ENCODE measurements at regions not wholly inside any gene's neighbourhood (a gene's known extent, or its start where the extent isn't known, plus 50 kb on each side); places are given as distances from the start of the nearest gene placed in this dataset.
"Not testable (repeated sequence)": the region's sequence is repeated elsewhere in the genome, so short reads cannot be mapped to it uniquely, and the experiment has no call there.

DNA sequence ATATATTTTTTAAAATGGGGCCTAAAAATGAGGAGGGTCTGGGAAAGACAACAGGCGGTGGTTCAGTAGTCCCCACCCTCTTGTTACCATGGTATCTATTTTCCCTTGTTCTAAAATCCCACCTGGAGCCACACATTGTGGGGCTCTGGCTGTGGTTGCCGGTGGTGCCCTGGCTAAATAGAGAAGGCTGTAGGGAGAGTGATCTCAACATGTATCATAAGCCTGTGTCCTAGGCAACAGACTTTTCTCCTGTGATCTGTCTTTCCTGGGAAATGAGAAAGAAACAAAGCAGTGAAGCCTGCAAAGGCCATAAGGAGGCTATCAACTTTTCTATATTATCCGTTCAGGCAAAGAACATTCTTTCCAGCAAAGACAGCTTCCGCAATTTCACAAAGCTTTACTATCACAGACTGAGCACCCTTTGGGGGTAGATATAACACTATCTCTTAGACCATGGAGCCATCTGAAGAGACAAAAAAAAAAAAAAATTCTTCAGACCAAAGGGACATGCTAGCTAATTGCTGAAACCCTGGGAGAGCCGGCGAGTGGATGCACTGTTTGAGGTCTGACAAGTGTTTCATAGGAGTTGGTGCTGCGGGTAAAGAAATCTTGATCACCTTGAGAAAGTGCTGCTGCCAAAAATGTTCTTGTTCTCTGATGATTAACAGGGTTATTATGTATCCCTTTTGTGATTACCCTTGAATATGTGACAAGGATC, 879.2 kb upstream of the DDX18 start:
- DNase-seq = no peak

DNA sequence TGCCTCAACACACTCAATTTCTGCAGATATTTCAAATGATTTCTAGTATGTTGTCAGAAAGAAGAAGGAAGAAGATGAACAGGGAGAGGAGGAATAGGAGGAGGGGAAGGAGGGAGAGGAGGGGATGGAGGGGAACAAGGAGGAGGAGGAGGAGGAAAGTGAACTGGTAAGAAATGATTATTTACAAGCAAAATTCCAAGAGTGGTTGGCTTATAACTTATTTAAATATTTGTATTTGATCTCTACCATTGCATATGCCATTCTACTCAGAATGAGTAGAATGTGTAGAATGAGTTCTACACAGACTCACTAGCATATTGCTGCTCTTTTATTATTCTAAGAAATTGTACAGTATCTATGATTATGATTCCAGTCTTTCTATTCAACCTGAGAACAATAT, 866.2 kb upstream of the DDX18 start:
- no peak for DNase-seq

DNA sequence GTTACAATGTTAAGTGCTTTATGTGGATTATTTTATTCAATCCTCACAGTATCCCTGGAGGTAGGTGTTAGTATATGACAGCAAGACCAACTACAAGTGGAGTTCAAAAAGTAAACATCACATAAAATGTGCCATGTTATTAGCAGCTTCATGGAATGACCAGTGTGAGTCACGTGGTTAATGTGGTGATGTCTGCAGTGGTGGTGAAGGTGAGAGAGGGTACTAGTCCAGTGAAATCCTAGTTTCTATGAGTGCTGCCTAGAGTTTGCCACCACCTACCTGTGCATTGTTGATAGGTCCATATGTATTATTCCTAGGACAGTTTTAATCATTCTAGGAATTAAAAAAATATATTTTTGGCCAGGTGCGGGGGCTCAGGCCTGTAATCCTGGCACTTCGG, 865.2 kb upstream of the DDX18 start:
- no peak for DNase-seq

DNA sequence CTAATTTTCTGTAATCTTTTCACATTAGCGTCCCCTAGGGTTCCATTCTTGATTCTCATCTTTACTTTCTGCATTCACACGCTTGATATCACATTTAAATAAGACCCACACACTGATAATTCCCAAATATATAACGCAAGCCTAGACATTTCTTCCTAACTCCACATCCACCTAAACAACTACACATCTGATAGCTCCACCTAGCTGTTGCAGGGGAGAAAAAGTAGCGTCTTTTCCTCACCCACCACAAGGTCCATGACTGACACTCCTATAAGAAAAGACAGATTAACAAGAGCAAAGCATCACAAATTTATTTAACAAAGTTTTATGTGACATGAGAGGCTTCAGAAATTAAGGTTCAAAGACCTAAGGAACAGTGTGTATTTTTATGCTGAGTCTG, 862.2 kb upstream of the DDX18 start:
- peak; percentile 1 for DNase-seq

DNA sequence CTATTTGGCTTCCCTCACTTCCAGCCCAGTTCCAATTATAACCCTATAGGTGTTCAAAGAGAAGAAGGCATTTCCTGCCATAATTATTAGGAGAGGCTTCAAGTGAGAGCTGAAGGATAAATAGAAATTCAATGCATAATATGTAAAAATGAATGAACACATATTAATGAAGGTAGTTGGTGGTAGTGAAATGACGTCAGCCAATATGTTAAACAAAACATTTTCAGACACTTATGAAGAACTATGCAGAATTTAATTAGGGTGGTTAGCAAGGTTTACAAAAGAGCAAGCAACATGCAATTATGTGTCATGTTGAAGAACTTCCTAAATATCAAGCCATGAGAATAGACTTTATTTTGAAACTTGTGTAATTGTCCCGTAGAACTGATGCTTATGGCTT, 858.8 kb upstream of the DDX18 start:
- no peak for DNase-seq

DNA sequence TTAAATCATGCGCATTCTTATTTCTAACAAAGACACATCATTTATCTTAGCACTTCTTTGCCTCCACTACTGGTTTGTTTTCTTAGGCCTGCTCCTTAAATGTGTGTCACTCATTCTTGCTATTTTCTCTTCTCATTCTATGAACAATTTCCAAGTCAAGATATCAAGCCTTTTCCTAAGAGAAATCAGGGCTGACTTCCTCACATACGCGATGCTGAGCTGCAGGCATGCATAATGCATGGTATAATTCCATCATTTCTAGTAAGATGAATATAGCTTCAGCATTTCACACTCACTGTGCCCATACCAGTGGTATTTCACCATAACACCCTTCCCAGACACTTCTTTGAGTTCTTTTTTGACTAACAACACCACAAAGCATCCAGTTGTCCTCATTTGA, 838.9 kb upstream of the DDX18 start:
- DNase-seq = no peak

DNA sequence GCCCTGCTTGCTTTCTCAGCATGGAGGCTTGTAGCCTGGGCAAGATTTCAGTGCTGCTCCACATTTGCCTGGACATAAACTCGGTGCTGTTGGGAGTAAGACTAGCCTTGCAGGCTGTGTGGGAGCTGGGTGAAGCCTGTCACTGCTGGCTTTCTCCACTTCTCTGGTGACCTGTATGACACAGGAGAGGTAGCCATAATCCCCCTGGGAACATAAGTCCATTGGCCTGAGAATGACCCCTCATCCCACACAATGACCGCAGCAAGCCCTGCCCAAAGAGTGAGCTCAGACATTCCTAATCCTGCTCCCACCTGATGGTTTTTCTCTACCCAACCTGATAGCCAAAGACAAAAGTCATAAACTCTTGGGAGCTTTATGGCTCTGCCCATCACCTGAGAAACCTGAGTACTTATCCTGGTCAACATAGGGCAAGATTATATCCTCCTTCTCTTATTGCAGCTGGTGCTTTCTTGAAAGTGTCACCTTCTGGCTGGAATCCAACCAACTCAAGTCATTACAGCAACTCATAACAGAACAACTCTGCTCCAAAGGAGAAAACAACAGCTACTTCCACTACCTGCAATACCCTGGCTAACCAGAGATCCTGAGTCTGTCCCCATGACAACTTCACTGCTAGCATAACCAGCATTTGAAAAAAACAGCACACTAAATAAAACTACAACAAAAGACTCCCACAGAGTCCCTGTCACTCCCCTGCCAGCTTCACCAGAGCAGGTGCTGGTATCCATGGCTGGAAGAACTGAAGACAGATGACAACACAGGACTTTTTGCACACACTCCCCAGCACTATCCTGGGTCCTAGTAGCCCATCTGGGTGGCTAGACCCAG, 834.4 kb upstream of the DDX18 start:
- no peak for DNase-seq

DNA sequence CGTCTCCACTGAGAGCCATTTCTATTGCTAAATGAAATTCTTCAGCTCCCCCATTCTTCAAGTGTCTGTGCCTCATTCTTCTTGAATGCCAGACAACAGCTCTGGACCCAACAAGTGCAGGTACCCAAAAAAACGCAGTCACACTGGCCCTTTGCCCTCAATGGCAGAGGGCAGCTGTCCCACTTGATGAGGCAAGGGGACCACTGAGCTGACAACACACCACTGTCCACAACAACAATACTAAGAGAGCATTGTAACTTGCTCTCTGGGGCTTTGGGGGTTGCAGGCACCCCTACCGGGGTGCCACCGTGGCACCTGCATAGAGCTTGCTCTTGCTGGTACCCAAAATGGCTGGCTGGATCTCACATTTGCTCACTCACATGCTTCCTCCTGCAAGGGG, 827.0 kb upstream of the DDX18 start:
- DNase-seq = no peak

DNA sequence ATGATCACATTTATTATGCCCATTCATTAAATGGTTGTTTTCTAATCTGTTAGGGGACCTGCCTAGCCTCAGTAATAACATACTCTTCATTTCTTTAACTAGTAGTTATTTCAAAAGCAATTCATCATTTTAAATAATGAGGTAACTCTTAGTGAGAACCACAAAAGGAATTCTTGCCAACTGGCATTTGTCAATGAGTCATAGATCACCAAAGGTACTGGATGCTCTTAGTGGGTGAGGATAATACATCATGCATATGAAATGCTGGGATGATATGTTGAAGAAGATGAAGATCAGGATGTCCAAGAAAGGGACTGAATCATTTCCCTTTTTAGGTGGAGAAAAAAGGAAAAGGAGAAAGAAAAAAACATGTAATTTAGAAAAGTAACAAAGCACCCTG, 826.2 kb upstream of the DDX18 start:
- no peak for DNase-seq

DNA sequence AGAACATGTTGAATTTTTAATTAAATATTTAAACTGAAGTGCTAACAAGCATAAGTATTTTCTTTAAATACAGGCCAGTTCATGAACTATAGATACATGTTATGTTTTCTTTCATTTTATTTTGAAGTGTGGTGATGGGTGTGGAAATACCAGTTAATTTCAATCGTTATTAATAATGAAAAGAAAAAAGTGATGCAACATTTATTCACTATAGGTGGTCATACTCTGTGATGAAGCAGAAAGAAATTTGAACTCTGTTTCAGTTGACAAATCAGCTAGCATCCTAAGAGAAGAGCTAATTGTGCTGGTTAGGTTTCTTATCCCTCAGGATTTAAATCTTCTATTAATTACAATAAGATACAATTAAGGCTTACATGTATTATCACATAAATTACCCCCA, 795.1 kb upstream of the DDX18 start:
- no peak for DNase-seq

DNA sequence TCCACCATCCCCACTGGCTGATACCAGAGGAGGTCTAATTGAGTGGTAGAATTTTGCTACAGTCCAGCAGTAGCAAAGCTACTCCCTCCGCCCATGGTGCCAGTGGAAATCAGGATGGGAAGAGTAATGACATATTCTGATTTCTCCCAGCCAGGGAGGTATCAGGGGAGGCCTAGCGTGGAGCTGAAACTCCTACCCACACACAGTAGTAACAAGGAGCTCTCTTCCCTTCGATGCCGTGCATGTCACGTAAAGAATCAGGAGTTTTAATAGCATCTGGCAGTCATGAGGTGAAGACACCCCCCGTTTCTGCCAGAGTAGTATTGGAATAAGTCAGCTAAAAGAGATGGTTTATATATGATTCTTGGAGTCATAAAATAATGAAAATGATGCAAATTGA, 786.8 kb upstream of the DDX18 start:
- no peak for DNase-seq

DNA sequence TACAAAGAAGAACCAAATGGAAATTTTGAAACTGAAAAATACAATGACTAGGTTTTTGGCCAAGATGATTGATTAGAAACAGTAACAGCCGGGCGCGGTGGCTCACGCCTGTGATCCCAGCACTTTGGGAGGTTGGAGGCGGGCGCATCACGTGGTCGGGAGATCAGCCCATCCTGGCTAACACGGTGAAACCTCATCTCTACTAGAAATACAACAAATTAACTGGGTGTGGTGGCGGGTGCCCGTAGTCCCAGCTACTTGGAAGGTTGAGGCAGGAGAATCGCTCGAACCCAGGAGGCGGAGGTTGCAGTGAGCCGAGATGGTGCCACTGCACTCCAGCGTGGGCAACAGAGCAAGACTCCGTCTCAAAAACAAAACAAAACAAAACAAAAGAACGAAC, 785.8 kb upstream of the DDX18 start:
- DNase-seq = not testable (repeated sequence)

DNA sequence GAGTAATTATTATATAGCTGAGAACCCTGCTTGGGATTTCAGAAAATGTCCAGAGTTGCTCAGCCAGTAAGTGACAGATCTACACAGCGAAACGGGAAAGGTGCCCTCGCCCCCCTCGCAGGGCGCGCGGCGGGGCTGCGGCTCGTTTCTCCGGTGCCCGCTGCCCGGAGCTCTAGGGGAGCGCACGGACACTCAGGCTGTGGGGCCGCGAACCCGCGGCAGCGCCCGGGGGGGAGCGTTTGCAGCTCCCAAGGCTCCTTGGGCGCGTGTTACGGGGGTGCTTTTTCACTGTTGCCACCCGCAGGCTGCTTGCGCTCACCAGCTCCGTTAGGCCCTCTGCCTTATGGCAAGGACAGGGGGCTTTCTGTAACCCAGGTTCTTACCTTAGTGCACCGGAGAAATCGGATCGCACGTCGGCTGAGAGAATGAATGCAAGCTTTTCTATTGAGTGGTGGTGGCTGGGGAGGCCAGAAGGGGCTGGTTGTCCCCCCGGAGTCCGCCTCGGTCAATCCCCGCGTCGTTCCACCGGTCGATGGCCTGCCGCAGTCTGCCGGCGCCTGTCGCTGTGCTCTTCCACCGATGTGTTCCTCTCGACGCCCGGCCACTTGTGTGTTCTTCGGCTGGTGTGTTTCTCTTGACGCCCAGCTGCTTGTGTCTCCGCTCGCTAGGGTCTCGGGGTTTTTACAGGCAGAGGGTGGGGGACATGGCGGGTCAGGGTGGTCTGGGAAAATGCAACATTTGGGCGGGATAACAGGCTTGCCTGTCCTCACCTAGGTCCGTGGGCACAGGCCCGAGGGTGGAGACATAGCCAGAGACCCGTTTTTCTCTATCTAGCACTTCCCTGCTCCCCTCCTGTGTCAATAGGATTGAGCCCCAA, 758.8 kb upstream of the DDX18 start:
- DNase-seq = no peak

DNA sequence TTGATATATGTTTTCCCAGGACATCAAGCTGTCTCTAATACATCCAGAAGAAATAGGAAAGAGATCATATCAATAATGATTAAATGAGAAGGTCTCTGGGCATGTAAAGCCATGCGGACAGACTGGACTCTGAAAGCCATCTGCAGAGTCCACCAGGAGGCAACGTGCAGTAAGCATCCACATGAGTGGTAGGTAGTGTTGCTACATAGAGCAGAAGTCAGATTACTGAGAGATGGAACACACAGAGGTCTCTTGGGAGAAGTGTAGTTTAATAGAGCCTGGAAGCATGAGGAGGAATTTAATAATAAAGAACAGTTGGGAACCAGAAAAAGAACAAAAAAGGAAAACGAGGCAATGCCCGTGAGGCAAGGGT, 758.1 kb upstream of the DDX18 start:
- DNase-seq = no peak

DNA sequence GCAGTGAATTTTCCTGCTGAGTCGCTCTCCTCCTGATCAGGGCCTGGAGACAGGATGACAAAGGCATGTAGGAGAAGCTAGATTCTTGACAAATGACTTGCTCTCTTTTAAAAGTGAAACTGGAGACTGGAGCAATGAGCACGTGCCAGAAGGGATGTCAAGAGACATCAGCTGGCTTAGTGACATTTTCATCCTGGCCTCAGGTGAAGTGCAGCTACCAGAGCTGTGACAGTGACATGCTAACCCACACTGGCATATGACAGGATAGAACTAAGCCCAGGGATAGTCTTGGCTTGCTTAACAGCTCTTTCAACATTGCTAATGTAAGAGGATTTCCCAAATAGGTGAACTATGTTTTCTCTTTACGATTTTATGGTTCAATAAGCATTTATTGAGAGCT, 757.5 kb upstream of the DDX18 start:
- DNase-seq = no peak

DNA sequence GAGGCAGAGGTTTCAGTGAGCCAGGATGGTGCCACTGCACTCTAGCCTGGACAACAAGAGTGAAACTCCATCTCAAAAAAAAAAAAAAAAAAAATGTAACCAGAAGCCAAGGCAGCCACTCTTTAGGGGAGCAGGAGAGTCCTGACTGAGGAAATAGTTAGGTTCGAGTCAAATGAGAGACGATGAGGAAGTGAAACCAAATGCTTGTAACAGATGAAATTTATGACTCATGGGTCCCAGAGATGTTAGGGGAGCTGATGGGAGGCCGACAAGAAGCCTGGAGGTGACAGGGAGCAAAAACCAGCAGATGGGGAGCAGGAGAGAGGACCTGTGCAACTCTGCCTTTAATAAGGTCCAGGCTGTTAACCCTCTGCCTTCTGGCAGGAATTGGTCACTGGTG, 756.1 kb upstream of the DDX18 start:
- no peak for DNase-seq

DNA sequence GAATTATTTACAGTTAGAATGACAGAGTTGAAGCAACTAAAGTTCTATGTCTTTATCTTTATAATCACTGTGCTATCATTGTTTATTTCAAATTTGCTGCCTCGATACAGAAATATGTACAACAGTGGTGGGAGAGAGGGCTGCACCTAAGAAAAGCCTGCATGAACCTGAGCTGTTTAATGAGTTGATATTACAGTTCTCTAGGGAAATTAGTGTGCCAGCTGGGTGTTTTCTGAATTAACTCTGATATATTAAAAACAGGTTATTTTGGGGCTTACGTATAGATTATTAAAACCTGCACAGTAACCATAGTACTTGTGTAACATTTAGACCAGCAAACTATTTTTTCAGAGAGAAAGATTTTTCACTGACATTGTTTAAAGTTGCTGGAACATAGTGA, 750.5 kb upstream of the DDX18 start:
- DNase-seq = no peak

DNA sequence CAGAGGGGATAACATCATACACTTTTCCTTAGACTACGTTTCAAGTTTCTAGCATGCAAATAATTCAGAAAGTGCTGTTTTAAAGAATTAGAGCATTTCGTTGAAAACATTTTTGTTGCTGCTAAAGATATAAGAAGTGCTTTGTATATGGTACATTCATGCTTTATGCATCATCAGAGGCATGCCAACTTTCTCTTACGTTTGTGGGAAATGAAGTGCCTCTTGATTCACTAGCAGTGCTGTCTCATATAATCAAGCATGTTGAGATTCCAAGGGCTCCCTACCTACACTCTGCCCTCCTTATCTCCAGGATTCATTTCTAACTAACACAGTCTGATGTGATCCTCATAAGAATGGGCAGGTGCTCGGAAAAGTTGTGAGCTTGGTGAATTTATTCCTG, 748.6 kb upstream of the DDX18 start:
- no peak for DNase-seq

DNA sequence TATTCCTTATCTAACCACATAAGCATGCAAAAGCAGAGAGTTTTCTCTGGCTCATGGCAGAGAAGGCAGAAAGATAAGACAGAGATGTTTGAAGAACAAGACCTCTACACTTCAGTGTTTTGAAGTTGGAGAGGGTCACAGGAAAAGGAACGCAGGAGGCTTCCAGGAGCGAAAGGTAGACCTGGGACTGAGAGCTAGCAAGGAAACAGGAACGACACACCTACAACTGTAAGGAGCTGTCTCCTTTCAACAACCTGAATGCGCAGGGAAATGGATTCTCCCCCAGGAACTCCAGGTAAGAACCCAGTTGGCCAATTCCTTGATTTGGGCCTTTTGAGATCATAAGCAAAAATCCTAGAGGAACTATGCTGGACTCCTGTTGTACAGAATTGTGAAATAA, 746.6 kb upstream of the DDX18 start:
- DNase-seq = no peak

DNA sequence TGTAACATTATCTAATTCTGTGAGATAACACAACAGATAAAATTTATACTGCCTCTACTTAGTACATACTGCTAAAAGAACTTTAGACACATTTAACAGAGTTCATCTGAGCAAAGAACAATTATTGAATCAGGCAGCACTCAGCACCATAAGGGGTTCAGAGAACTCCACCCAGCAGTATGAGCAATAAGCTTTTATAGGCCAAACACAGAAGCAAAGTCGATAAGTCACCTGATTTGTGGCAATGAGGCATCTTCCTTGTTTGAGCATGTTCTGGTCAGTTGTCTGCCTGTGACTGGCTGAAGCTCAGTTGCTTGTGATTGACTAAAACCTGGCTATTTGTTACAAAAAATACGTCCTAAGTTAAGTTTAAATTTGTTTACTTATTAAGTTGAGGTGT, 746.1 kb upstream of the DDX18 start:
- no peak for DNase-seq

DNA sequence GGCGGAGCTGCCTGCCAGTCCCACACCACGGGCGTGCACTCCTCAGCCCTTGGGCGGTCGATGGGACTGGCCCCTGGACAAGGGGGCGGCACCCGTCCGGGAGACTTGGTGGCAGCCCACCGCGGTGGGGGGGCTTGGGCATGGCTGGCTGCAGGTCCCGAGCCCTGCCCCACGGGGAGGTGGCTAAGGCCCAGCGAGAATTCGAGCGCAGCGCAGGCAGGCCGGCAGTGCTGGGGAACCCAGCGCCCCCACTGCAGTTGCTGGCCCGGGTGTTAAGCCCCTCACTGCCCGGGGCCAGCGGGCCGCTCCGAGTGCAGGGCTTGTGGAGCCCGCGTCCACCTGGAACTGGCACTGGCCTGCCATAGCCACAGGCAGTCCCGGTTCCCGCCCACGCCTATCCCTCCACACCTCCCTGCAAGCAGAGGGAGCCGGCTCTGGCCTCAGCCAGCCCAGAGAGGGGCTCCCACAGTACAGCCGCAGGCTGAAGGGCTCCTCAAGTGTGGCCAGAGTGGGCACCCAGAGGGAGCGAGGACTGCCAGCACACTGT, 742.9 kb upstream of the DDX18 start:
- no peak for DNase-seq

DNA sequence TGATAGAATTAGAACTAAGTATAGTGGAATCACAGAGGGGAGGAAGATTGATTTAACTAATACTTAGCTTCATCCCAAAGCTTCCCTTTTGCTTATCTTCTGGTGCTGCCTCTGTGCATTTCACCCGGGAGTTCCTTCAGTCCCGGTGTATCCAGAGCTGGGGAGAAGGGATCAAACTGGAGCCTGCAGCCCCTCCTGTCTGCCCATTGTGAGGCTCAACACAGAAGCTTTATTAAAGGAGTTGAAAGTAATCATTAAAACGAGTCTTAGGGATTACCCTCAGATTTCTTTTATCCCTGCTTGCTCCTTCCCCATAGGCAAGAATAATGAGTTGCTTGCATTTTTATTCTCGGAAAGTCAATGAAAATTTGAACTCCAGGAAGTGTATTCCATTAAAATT, 739.7 kb upstream of the DDX18 start:
- no peak for DNase-seq

DNA sequence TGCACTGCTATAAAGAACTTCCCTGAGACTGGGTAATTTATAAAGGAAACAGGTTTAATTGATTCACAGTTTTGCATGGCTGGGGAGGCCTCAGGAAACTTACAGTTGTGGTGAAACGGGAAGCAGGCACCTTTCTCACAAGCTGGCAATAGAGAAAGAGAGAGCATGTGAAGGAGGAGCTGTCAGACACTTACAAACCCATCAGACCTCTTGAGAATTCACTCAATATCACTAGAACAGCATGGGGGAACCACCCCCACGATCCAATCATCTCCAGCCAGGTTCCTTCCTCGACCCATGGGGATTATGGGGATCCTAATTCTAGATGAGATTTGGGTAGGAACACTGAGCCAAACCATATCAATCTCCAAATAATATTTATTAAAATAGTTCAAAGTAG, 729.2 kb upstream of the DDX18 start:
- no peak for DNase-seq

DNA sequence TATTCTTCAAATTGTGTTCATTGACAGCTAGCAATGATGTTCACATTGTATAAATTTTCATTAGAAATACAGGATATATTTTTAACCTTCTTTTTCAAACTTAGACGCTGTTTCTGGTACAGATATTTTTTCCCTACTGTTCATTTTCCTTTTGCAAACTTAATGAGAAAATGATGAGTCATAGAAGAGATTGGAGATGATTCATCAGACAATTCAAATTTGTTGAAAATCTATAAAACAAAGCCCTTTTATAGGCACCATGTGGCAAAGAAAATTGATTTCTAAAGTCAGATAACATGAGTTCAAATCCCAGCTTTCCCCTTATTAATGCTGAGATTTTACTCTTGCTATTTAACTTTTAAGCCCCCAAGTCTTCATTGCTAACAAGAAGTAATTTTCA, 728.8 kb upstream of the DDX18 start:
- DNase-seq = no peak
